ENCODE measurements at regions not wholly inside any gene's neighbourhood (a gene's known extent, or its start where the extent isn't known, plus 50 kb on each side); places are given as distances from the start of the nearest gene placed in this dataset.

- TF ChIP-seq, protein P1, sequence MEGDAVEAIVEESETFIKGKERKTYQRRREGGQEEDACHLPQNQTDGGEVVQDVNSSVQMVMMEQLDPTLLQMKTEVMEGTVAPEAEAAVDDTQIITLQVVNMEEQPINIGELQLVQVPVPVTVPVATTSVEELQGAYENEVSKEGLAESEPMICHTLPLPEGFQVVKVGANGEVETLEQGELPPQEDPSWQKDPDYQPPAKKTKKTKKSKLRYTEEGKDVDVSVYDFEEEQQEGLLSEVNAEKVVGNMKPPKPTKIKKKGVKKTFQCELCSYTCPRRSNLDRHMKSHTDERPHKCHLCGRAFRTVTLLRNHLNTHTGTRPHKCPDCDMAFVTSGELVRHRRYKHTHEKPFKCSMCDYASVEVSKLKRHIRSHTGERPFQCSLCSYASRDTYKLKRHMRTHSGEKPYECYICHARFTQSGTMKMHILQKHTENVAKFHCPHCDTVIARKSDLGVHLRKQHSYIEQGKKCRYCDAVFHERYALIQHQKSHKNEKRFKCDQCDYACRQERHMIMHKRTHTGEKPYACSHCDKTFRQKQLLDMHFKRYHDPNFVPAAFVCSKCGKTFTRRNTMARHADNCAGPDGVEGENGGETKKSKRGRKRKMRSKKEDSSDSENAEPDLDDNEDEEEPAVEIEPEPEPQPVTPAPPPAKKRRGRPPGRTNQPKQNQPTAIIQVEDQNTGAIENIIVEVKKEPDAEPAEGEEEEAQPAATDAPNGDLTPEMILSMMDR (IDR thresholded peaks at IDR 0.05; ENCODE audit: low read length) = no peak
- no peak for TF ChIP-seq EZH2phosphoT487 (IDR thresholded peaks at IDR 0.05; ENCODE audit: low read length)
Measured at GRCh38 chr5:40071870-40072269, 607.8 kb upstream of the PTGER4 start.

Measured in MM.1S (cell line).